HG02588 (cell line): ENCODE measurements at regions not wholly inside any gene's neighbourhood (a gene's known extent, or its start where the extent isn't known, plus 50 kb on each side); places are given as distances from the start of the nearest gene placed in this dataset.
"Not testable (repeated sequence)": the region's sequence is repeated elsewhere in the genome, so short reads cannot be mapped to it uniquely, and the experiment has no call there.

ENCODE experiments used
- ATAC-seq: cut with Tn5 transposase; IDR thresholded peaks from one replicate; pipeline ENCODE4 v1.9.1; 2021; ENCODE audit warnings: mild to moderate bottlenecking, moderate library complexity; ENCODE audit not compliant: unreplicated experiment

GRCh38 chr5:102154791-102155605 is 141.1 kb downstream of the SLCO4C1 start:
- ATAC-seq: not testable (repeated sequence)

DNA sequence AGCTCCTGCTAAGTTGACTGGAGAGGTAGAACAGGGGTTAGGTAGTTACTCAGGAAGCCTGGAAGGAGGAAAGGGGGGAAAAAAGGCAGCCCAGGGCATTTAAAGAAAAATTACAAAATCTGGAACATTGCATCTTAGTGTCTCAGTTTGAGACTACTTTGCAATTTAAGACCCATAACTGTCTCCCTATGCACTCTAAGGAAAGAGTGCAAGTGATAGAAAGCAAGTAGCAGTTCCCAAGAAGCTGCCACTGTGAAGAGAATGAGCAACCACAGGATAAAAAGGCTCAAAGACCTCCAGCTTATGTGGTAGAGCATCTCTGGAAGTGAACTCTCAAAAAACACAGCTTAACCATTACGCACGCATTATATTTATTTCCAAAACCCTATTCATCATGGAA is 141.8 kb downstream of the SLCO4C1 start:
- no peak for ATAC-seq

DNA sequence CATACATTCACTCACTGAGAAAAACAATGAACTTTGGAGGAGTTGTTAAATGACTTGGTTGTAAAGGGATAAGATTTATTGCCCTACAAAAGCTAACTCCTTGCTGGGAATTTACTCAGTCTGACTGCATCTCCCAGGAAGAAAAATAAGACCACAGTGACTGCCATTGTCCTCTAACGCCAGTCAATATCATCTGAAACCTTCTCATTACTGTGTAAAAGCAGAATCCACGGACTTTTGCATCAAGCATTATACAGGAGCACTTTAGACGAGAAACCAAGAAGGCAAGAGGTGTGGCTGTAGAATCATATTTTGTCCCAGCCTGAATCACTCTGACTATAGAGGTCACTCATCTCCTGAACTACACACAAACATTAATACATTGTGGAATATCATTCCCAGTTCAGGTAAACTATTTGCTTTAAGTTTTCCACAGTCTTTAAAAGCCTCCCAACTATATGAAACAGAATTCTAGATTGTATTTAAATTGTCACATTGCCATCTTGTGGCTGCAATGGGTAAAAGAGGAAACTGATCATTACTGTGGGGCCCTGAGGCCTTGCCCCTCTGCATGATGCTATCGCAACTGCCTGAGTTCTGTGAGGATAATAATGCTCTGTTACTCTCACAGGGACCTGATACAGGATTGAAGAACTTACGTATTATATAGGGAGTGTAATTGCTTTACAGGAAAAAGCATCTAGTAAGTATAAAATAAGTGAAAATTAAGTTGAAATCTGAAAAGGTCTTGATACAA is 142.9 kb downstream of the SLCO4C1 start:
- ATAC-seq: no peak

GRCh38 chr5:102139029-102139428 is 157.1 kb downstream of the SLCO4C1 start:
- ATAC-seq: no peak

DNA sequence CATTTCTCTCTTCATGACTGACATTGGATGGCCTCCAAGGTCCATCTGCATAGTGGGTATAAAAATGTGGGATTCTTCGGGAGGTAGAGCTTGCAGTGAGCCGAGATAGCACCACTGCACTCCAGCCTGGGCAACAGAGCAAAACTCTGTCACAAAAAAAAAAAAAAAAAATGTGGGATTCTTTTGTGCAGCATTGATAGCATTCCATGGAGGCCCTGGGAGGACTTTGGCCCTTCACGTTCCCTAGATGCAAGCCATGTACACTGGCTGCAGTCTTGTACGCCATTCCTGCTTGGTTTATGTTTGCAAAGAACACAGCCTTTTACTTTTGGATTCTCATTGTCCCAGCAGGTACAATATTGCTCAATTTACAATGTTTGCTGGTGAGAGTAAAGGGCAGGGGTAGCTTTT is 157.8 kb downstream of the SLCO4C1 start:
- no peak for ATAC-seq

- no peak for ATAC-seq
Observed at GRCh38 chr5:102130890-102131289, 165.2 kb downstream of the SLCO4C1 start.

DNA sequence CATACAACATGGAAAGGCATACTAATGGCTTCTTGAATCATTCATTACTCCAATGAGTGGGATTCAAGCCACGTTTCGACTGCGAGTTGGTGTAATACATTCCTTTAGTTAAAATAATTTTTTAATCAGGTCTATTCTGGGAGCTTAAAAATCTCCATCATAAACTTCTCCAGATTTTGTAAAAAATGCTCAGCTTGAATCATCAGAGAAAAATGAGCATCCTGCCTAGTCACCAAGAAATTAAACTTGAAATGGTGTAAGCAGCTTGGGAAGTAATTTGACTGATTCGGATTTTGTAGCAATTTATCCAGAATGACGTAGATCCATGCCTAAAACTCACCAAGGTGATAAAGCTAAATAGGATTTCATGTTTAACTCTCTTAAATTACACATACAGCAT is 165.7 kb downstream of the SLCO4C1 start:
- ATAC-seq: no peak

- no peak for ATAC-seq
Observed at GRCh38 chr5:102119252-102119651, 176.8 kb downstream of the SLCO4C1 start.

DNA sequence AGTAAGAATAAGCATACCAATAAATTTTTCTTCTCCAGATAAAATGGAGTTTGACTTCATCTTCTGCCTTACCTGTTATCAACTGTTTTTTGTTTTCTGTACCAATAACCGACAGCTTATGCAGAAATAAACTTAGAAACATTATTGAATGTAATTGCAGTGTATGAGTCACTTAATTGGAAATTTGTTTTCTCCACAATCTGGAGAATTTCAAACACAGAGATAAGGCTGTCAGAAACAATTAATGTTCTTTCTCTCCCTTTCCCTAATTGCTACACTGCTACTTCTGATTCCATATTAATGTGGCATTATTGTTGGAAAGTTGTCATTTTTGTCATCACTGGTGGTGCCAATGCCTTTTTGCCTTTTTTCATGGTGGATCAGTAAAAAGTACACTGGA is 180.3 kb downstream of the SLCO4C1 start:
- ATAC-seq: no peak

DNA sequence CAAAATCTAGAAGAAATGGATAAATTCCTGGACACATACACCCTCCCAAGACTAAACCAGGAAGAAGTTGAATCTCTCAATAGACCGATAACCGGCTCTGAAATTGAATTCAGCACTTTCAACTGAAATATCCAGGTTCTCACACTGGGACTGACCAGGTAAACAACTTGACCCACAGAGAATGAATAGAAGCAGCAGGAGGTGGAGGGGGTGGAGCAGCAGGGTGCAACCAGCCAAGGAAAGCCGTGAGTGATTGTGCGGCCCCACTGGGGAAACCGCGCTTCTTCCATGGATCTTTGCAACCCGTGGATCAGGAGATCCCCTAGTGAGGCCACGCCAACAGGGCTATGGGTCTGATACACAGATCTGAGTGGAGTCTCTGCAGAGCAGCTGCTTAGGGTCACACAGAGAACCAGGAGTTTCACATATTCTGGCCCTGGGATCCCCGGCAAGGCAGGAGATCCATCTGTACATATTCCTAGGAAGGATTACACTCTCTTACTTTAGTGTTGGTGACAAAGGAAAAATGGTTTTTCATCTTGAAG is 181.5 kb downstream of the SLCO4C1 start:
- no peak for ATAC-seq

- no peak for ATAC-seq
Observed at GRCh38 chr5:102107865-102108264, 188.2 kb downstream of the SLCO4C1 start.

- ATAC-seq: no peak
Observed at GRCh38 chr5:102106599-102106998, 189.5 kb downstream of the SLCO4C1 start.

DNA sequence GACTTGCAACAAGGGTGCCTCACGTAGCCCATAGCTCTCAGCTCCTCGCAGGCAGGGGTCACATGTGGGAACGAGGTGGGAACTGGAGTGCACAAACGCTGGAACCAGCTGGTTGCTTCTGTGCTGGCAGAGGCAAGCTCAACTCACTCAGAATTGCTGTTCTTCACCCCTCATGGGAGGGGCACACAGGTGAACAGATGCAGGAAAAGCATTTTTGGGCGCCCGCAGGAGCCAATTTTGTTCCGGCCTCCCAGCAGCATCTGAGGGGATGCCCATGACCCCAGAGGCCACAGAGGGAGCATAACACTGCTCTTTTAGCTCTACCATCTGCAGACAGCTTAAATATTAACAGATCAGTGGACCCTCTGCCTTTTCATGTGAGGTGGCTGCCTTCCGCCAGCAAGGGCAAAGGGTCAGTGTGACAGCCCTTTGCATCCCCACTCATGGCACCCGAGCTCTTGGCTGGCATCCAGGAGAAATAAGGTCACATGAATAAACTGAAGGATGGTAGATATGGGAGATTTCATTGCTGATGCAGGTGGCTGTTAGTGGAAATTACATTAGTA is 196.2 kb downstream of the SLCO4C1 start:
- no peak for ATAC-seq

DNA sequence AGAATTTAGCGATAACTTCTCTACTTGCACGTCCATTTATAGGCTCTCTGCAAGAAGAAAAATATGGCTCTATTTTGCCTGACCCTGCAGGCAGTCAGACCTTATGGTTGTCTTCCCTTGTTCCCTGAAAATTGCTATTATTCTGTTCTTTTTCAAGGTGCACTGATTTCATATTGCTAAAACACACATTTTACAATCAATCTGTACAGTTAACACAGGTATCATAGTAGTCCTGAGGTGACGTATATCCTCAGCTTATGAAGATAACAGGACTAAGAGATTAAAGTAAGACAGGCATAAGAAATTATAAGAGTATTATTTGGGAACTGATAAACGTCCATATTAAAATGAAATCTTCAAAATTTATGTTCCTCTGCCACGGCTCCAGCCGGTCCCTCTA is 197.0 kb downstream of the SLCO4C1 start:
- not testable (repeated sequence) for ATAC-seq

- not testable (repeated sequence) for ATAC-seq
Observed at GRCh38 chr5:102098606-102099005, 197.5 kb downstream of the SLCO4C1 start.

- ATAC-seq: no peak
Observed at GRCh38 chr5:102090770-102091169, 205.3 kb downstream of the SLCO4C1 start.

- no peak for ATAC-seq
Observed at GRCh38 chr5:102089883-102090282, 206.2 kb downstream of the SLCO4C1 start.

DNA sequence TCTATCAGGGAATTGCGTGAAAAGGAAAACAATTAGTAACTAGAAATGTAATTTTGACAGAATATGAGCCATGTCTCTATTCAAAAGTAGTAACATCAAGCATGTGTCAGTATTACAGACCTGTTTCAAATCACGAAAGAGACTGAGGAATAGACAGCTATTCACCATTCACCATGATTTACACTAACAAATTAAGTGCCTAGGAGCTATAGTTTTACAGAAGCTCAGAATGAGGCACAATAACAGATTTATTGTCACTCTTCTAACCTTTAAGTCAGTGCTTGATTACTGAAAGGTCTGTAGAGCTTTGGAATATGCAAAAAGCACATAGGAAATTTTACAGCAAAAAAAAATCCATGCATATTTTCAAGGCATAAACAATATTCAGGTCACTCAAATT is 208.2 kb downstream of the SLCO4C1 start:
- no peak for ATAC-seq

DNA sequence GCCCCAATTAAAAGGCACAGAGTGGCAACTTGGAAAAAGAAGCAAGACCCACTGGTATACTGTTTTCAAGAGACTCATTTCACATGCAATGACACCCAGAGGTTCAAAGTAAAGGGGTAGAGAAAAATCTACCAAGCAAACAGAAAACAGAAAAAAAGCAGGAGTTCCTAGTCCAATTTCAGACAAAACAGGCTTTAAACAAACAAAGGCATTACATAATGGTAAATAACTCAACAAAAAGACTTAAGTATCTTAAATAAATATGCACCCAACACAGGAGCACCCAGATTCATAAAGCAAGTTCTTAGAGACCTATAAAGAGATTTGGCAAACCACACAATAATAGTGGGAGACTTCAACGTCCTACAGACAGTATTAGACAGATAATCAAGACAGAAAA is 215.8 kb downstream of the SLCO4C1 start:
- no peak for ATAC-seq

DNA sequence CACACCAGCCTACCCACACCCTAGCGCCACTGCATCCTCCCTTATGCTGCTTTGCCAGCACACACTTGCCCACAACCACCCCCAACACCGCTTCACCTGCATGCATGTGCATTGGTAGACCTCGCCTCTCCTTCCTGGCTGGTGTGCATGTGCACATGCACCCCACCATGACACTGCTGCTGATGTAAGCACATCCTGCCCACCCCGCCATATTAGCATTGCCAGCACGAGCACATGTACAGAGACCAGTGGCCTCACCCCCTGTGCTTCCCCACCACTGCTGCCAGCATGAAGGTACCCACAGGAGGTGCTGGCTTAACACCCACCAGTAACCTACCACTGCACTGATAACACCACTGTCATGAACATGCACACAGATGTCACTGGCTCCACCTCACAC is 218.2 kb downstream of the SLCO4C1 start:
- ATAC-seq: no peak

DNA sequence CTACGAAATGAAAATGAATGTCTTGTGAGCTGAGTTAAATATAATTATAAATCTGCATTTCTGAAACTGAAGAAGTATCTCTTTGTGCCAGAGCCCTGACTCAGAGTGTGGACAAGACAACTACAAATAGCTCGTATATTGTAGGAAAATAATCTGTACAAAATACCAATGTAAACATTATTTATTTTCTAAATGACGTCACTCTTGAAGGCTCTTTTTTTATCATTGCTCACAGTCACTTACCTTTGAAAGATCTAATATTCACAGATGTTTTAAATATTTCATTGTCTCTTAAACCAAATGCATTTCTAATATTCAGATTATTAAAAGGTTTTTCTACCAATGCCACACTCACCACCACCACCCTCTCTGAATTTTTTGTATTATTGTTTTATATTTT is 226.1 kb downstream of the SLCO4C1 start:
- ATAC-seq: no peak

DNA sequence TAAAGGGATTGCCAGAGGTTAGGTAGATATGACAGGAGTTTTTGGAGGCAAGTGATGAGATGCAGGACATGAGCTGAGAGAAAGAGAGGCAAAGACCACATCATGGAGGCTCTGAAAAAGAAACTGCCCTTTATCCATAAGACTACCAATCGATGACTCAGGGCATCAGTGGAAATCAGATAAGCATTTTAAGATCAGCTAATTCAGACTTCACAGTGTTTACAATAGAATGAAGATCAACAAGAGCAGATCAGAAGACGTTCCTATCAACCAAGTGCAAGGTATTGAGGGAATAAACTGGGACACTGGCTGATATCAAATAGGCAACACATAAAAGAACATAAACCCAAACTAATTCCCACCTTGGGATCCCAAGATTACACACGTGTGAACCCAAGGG is 227.2 kb downstream of the SLCO4C1 start:
- ATAC-seq: no peak
